Testis (tissue), 2 donors: ENCODE measurements at regions not wholly inside any gene's neighbourhood (a gene's known extent, or its start where the extent isn't known, plus 50 kb on each side); places are given as distances from the start of the nearest gene placed in this dataset.

Experiments
- POLR2A ChIP-seq: fragments of 450-650 bp; IDR thresholded peaks from one replicate; pipeline ENCODE4 v1.6.1; 2017; ENCODE audit warnings: antibody characterized with exemption, mild to moderate bottlenecking, moderate library complexity
- TF ChIP-seq, protein P1 (sequence below), 3 experiments: fragments of 450-650 bp in 2 of 3; fragments of 200-600 bp in 1 of 3; sonication (generic) in 1 of 3; IDR thresholded peaks; one replicate each; pipeline ENCODE4 v1.5.1; 2016 to 2019; ENCODE audit warnings: antibody characterized with exemption in 3 of 3, mild to moderate bottlenecking in 2 of 3, moderate library complexity in 1 of 3

DNA sequence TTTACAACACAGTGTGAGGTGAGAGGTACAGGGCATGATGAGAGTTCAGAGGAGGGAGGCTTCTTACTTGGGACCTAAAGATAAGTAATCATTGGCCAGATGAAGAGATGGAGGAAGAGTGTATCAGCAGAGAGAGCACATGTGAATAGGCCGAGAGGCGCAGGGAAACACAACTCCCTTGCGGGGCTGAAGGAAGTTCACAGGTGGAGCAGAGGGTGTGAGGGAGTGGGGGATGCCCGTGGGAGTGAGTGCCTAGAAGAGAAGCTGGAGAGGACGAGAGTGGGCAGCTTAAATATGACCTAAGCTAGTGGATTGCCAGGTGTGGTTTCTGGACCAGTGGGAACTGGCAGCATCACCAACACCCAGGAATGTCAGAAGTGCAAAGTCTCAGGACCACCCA is 98.2 kb upstream of the TBC1D5 start:
- TF ChIP-seq, protein P1, sequence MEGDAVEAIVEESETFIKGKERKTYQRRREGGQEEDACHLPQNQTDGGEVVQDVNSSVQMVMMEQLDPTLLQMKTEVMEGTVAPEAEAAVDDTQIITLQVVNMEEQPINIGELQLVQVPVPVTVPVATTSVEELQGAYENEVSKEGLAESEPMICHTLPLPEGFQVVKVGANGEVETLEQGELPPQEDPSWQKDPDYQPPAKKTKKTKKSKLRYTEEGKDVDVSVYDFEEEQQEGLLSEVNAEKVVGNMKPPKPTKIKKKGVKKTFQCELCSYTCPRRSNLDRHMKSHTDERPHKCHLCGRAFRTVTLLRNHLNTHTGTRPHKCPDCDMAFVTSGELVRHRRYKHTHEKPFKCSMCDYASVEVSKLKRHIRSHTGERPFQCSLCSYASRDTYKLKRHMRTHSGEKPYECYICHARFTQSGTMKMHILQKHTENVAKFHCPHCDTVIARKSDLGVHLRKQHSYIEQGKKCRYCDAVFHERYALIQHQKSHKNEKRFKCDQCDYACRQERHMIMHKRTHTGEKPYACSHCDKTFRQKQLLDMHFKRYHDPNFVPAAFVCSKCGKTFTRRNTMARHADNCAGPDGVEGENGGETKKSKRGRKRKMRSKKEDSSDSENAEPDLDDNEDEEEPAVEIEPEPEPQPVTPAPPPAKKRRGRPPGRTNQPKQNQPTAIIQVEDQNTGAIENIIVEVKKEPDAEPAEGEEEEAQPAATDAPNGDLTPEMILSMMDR (IDR thresholded peaks at IDR 0.05) = no peak
- no peak for TF ChIP-seq POLR2A
